Breast epithelium (tissue), 3 donors: ENCODE measurements at regions not wholly inside any gene's neighbourhood (a gene's known extent, or its start where the extent isn't known, plus 50 kb on each side); places are given as distances from the start of the nearest gene placed in this dataset.

Experiments used
- POLR2AphosphoS5 ChIP-seq, 3 donors: sonication (generic); formaldehyde crosslinking; IDR thresholded peaks; one replicate each; pipeline ENCODE4 v1.6.1; 2017; ENCODE audit warnings: antibody characterized with exemption in 3 of 3
- TF ChIP-seq, protein P1 (sequence below), 3 donors: fragments of 450-650 bp; IDR thresholded peaks; one replicate each; pipeline ENCODE4 v1.5.1; 2016 to 2017; ENCODE audit warnings: antibody characterized with exemption in 3 of 3, mild to moderate bottlenecking in 3 of 3, moderate library complexity in 3 of 3

GRCh38 chr16:79429381-79430190, 171.0 kb downstream of the MAF start:
- TF ChIP-seq POLR2AphosphoS5 (IDR thresholded peaks at IDR 0.05), result no peak
- TF ChIP-seq, protein P1, sequence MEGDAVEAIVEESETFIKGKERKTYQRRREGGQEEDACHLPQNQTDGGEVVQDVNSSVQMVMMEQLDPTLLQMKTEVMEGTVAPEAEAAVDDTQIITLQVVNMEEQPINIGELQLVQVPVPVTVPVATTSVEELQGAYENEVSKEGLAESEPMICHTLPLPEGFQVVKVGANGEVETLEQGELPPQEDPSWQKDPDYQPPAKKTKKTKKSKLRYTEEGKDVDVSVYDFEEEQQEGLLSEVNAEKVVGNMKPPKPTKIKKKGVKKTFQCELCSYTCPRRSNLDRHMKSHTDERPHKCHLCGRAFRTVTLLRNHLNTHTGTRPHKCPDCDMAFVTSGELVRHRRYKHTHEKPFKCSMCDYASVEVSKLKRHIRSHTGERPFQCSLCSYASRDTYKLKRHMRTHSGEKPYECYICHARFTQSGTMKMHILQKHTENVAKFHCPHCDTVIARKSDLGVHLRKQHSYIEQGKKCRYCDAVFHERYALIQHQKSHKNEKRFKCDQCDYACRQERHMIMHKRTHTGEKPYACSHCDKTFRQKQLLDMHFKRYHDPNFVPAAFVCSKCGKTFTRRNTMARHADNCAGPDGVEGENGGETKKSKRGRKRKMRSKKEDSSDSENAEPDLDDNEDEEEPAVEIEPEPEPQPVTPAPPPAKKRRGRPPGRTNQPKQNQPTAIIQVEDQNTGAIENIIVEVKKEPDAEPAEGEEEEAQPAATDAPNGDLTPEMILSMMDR (IDR thresholded peaks at IDR 0.05), result no peak
